ENCODE measurements at regions not wholly inside any gene's neighbourhood (a gene's known extent, or its start where the extent isn't known, plus 50 kb on each side); places are given as distances from the start of the nearest gene placed in this dataset.

GRCh38 chr7:131203291-131203976 lies 124.2 kb upstream of the MKLN1 start:
- DNase-seq, result no peak

- DNase-seq, result no peak
Measured at GRCh38 chr7:131208777-131209176, 118.9 kb upstream of the MKLN1 start.

GRCh38 chr7:131210618-131211017 lies 117.1 kb upstream of the MKLN1 start:
- DNase-seq, result no peak

GRCh38 chr7:131211500-131211899 lies 116.2 kb upstream of the MKLN1 start:
- DNase-seq, result no peak

- DNase-seq, result no peak
Measured at GRCh38 chr7:131212114-131212513, 115.6 kb upstream of the MKLN1 start.

GRCh38 chr7:131218727-131219128 lies 108.9 kb upstream of the MKLN1 start:
- DNase-seq, result no peak

GRCh38 chr7:131219312-131220041 lies 108.2 kb upstream of the MKLN1 start:
- DNase-seq, result no peak

GRCh38 chr7:131221061-131221460 lies 106.6 kb upstream of the MKLN1 start:
- no peak for DNase-seq

GRCh38 chr7:131222171-131222570 lies 105.5 kb upstream of the MKLN1 start:
- DNase-seq, result no peak

GRCh38 chr7:131223151-131223550 lies 104.5 kb upstream of the MKLN1 start:
- no peak for DNase-seq

- no peak for DNase-seq
Measured at GRCh38 chr7:131224996-131225395, 102.7 kb upstream of the MKLN1 start.

GRCh38 chr7:131225619-131226513 lies 101.8 kb upstream of the MKLN1 start:
- no peak for DNase-seq

GRCh38 chr7:131226514-131226865 lies 101.2 kb upstream of the MKLN1 start:
- DNase-seq, result no peak

GRCh38 chr7:131231381-131232220 lies 96.1 kb upstream of the MKLN1 start:
- peak; percentile 14 for DNase-seq

- DNase-seq, result no peak
Measured at GRCh38 chr7:131232768-131233167, 94.9 kb upstream of the MKLN1 start.

- no peak for DNase-seq
Measured at GRCh38 chr7:131233193-131233592, 94.5 kb upstream of the MKLN1 start.

- no peak for DNase-seq
Measured at GRCh38 chr7:131234719-131235488, 92.8 kb upstream of the MKLN1 start.

GRCh38 chr7:131235489-131236317 lies 92.0 kb upstream of the MKLN1 start:
- peak; percentile 59 for DNase-seq

- DNase-seq, result no peak
Measured at GRCh38 chr7:131236318-131236672, 91.4 kb upstream of the MKLN1 start.

- DNase-seq, result no peak
Measured at GRCh38 chr7:131238347-131238931, 89.2 kb upstream of the MKLN1 start.

- DNase-seq, result no peak
Measured at GRCh38 chr7:131241386-131241785, 86.3 kb upstream of the MKLN1 start.

Measured in activated CD4-positive, alpha-beta T cell treated with anti-CD3 and anti-CD28 coated beads for 1 hour (primary cell).